ENCODE measurements at regions not wholly inside any gene's neighbourhood (a gene's known extent, or its start where the extent isn't known, plus 50 kb on each side); places are given as distances from the start of the nearest gene placed in this dataset.
"Not testable (repeated sequence)": the region's sequence is repeated elsewhere in the genome, so short reads cannot be mapped to it uniquely, and the experiment has no call there.

DNA sequence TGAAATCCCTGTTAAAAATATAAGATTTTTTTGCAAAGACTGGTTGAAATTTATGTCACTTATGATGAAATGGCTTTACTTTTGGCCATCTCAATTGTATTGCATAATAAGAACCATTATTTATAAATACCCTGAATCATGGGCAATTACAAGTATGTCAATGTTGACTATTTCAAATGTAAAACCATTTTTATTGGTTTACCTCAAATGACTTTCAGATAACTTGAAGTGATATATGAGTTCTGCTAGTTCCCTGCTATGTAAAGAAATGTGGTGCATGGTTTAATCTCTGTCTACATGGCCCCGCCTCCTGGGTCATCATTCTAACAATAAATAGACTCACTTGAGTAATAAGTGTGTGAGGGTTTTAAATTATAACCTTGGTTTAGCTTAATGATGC lies 275.6 kb upstream of the PREP start:
- Histone ChIP-seq H3K9me3 (ENCODE audit: insufficient read depth, low read length) (no peaks in the 10 kb centered on the region), H4K20me1 (ENCODE audit: insufficient read depth, low read length) (no peaks in the 10 kb centered on the region), H3K4me3 (ENCODE audit: low read length) (no peak overlapping the region), H3K79me2 (ENCODE audit: low read length) (no peaks in the 10 kb centered on the region), H3K27ac (ENCODE audit: low read length) (no peak overlapping the region), H3K27me3 (ENCODE audit: low read depth, low read length) (no peaks in the 10 kb centered on the region), H2AFZ (ENCODE audit: low read depth, low read length) (no peak overlapping the region), H3K4me2 (ENCODE audit: low read length) (no peak overlapping the region), H3K36me3 (replicated peaks; ENCODE audit: low read depth, low read length) (no peaks in the 10 kb centered on the region), H3K4me1 (ENCODE audit: low read length) (no peaks in the 10 kb centered on the region), H3K9ac (ENCODE audit: low read length) (no peak overlapping the region)
- no peak for TF ChIP-seq EZH2phosphoT487 (IDR thresholded peaks at IDR 0.05; ENCODE audit: low read depth)
- TF ChIP-seq, protein P1, sequence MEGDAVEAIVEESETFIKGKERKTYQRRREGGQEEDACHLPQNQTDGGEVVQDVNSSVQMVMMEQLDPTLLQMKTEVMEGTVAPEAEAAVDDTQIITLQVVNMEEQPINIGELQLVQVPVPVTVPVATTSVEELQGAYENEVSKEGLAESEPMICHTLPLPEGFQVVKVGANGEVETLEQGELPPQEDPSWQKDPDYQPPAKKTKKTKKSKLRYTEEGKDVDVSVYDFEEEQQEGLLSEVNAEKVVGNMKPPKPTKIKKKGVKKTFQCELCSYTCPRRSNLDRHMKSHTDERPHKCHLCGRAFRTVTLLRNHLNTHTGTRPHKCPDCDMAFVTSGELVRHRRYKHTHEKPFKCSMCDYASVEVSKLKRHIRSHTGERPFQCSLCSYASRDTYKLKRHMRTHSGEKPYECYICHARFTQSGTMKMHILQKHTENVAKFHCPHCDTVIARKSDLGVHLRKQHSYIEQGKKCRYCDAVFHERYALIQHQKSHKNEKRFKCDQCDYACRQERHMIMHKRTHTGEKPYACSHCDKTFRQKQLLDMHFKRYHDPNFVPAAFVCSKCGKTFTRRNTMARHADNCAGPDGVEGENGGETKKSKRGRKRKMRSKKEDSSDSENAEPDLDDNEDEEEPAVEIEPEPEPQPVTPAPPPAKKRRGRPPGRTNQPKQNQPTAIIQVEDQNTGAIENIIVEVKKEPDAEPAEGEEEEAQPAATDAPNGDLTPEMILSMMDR (IDR thresholded peaks at IDR 0.05; ENCODE audit: low read depth, low read length): no peak

GRCh38 chr6:105677671-105678475 lies 275.0 kb upstream of the PREP start:
- Histone ChIP-seq H3K4me1 (ENCODE audit: low read length) (peaks cover 2% of the 10 kb centered on the region; the same call in 1 of the 2 replicates), H3K36me3 (replicated peaks; ENCODE audit: low read depth, low read length) (no peaks in the 10 kb centered on the region), H3K27ac (ENCODE audit: low read length) (no peak overlapping the region), H3K27me3 (ENCODE audit: low read depth, low read length) (no peaks in the 10 kb centered on the region), H3K4me3 (ENCODE audit: low read length) (no peak overlapping the region), H3K4me2 (ENCODE audit: low read length) (no peak overlapping the region), H4K20me1 (ENCODE audit: insufficient read depth, low read length) (no peaks in the 10 kb centered on the region), H3K79me2 (ENCODE audit: low read length) (no peaks in the 10 kb centered on the region), H3K9ac (ENCODE audit: low read length) (no peak overlapping the region), H3K9me3 (ENCODE audit: insufficient read depth, low read length) (no peaks in the 10 kb centered on the region), H2AFZ (ENCODE audit: low read depth, low read length) (no peak overlapping the region)
- TF ChIP-seq EZH2phosphoT487 (IDR thresholded peaks at IDR 0.05; ENCODE audit: low read depth): no peak
- TF ChIP-seq, protein P1 (IDR thresholded peaks at IDR 0.05; ENCODE audit: low read depth, low read length): no peak

DNA sequence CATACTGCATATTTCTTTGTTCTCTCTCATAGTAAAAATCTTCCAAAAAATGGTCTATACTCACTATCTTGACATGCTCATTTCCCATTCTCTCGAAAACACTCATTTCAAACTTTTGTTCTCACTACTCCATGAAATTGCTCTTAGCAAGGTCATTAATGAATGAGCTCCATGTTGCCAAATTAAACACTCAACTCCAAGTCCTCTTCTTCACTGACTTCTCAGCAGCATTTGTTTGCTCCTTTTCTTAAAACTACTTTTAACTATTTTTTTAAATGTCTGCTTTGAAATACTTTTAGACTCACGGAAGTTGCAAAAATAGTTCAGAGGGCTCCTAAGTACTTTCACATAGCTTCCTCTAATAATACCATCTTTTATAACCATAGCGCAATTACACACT lies 274.0 kb upstream of the PREP start:
- H2AFZ ChIP-seq (ENCODE audit: low read depth, low read length): no peak overlapping the region
- H3K4me2 ChIP-seq (ENCODE audit: low read length): no peak overlapping the region
- no peaks in the 10 kb centered on the region for H3K27me3 ChIP-seq (ENCODE audit: low read depth, low read length)
- H3K4me3 ChIP-seq (ENCODE audit: low read length): no peak overlapping the region
- H4K20me1 ChIP-seq (ENCODE audit: insufficient read depth, low read length): no peaks in the 10 kb centered on the region
- no peak overlapping the region for H3K9ac ChIP-seq (ENCODE audit: low read length)
- no peaks in the 10 kb centered on the region for H3K36me3 ChIP-seq (replicated peaks; ENCODE audit: low read depth, low read length)
- no peaks in the 10 kb centered on the region for H3K79me2 ChIP-seq (ENCODE audit: low read length)
- H3K27ac ChIP-seq (ENCODE audit: low read length): no peak overlapping the region
- H3K4me1 ChIP-seq (ENCODE audit: low read length): peaks cover 9% of the 10 kb centered on the region
- H3K9me3 ChIP-seq (ENCODE audit: insufficient read depth, low read length): no peaks in the 10 kb centered on the region
- TF ChIP-seq, protein P1 (IDR thresholded peaks at IDR 0.05; ENCODE audit: low read depth, low read length): no peak
- TF ChIP-seq EZH2phosphoT487 (IDR thresholded peaks at IDR 0.05; ENCODE audit: low read depth): no peak

DNA sequence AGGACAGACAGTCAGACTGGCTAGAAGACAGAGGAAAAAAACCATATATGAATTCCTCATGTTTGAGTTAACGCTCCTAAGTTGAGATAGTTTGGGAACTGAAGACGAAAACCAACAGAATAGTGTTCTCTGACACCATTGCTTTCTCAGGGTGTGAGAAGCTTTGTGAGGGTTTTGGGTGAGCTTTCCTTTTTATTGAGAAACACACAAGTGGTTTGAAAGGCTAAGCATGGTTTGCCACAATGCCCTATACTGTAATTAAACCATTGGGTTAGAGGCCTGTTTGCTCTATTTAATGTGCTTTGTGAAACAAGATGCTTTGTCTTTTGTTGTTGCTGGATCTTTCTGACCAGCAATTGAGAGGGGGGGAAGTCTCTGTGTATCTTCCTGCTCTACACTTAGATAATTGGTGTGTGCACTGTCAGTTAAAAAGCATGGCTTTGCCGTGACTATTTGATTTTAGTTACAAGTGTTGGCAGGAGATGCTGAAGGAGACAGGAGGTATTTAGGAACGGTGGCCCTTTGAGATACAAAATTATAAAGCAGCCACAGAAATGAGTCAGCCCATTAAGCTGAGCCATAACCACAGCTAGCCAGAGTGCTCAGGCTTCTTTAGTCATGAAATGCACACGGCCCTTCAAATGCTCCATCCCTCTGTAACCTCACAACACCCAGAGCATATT lies 273.0 kb upstream of the PREP start:
- no peak overlapping the region for H3K9ac ChIP-seq (ENCODE audit: low read length)
- TF ChIP-seq EZH2phosphoT487 (IDR thresholded peaks at IDR 0.05; ENCODE audit: low read depth): no peak
- TF ChIP-seq, protein P1 (IDR thresholded peaks at IDR 0.05; ENCODE audit: low read depth, low read length): no peak
- no peak overlapping the region for H3K4me3 ChIP-seq (ENCODE audit: low read length)
- H3K9me3 ChIP-seq (ENCODE audit: insufficient read depth, low read length): no peaks in the 10 kb centered on the region
- H2AFZ ChIP-seq (ENCODE audit: low read depth, low read length): no peak overlapping the region
- no peaks in the 10 kb centered on the region for H3K36me3 ChIP-seq (replicated peaks; ENCODE audit: low read depth, low read length)
- no peaks in the 10 kb centered on the region for H3K79me2 ChIP-seq (ENCODE audit: low read length)
- no peaks in the 10 kb centered on the region for H4K20me1 ChIP-seq (ENCODE audit: insufficient read depth, low read length)
- H3K4me2 ChIP-seq (ENCODE audit: low read length): no peak overlapping the region
- no peak overlapping the region for H3K27ac ChIP-seq (ENCODE audit: low read length)
- no peaks in the 10 kb centered on the region for H3K27me3 ChIP-seq (ENCODE audit: low read depth, low read length)
- H3K4me1 ChIP-seq (ENCODE audit: low read length): peaks cover 9% of the 10 kb centered on the region

DNA sequence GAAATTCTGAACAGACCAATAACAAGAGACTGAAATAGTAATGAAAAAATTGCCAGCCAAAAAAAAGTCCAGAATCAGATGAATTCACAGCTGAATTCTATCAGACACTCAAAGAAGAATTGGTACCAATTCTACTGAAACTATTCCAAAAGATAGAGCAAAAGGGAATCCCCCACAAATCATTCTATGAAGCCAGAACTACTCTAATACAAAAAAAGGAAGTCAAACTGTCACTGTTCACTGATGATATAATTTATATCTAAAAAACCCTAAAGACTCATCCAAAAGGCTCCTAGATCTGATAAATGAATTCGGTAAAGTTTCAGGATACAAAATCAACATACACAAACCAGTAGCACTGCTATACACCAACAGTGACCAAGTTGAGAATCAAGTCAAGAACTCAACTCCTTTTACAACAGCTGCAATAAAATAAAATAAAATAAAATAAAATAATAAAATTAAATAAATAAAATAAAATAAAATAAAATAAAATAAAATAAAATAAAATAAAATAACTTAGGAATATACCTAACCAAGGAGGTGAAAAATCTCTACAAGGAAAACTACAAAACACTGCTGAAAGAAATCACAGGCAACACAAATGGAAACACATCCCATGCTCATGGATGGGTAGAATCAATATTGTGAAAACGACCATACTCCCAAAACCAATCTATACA lies 270.1 kb upstream of the PREP start:
- H3K9ac ChIP-seq (ENCODE audit: low read length); H4K20me1 ChIP-seq (ENCODE audit: insufficient read depth, low read length); H3K27ac ChIP-seq (ENCODE audit: low read length); H3K79me2 ChIP-seq (ENCODE audit: low read length); H2AFZ ChIP-seq (ENCODE audit: low read depth, low read length); H3K4me3 ChIP-seq (ENCODE audit: low read length); H3K9me3 ChIP-seq (ENCODE audit: insufficient read depth, low read length); H3K27me3 ChIP-seq (ENCODE audit: low read depth, low read length); H3K4me1 ChIP-seq (ENCODE audit: low read length); H3K36me3 ChIP-seq (replicated peaks; ENCODE audit: low read depth, low read length): not testable (repeated sequence)
- peak overlapping the region; percentile 12; the same call in 1 of the 2 replicates for H3K4me2 ChIP-seq (ENCODE audit: low read length)
